ENCODE measurements at regions not wholly inside any gene's neighbourhood (a gene's known extent, or its start where the extent isn't known, plus 50 kb on each side); places are given as distances from the start of the nearest gene placed in this dataset.

- Histone ChIP-seq H3K4me1 (no peaks in the 10 kb centered on the region), H3K27me3 (replicated peaks; ENCODE audit: control insufficient read depth, insufficient read depth, low read length) (no peaks in the 10 kb centered on the region; the same call in 1 of the 2 replicates), H3K36me3 (ENCODE audit: control insufficient read depth, insufficient read depth, low read length) (no peaks in the 10 kb centered on the region), H3K9me3 (no peaks in the 10 kb centered on the region), H3K4me3 (ENCODE audit: low read depth, low read length) (no peak overlapping the region)
- CTCF ChIA-PET: no interaction called here
- POLR2A ChIA-PET: no interaction called here
- no peak for TF ChIP-seq CTCF (IDR thresholded peaks at IDR 0.05; ENCODE audit: insufficient read depth in 1 of 2, low read depth in 1 of 2, low read length in 1 of 2, severe bottlenecking in 1 of 2, unreplicated experiment in 1 of 2)
- no peak for DNase-seq
- intact Hi-C loops (cut with micrococcal nuclease; ENCODE audit: unreplicated experiment): no loop called here
- H3K4me3 Mint-ChIP-seq (ENCODE audit: unreplicated experiment): no peak overlapping the region
- no peaks in the 10 kb centered on the region for H3K27me3 Mint-ChIP-seq (ENCODE audit: insufficient read depth, unreplicated experiment)
- H3K36me3 Mint-ChIP-seq (ENCODE audit: insufficient read depth, unreplicated experiment): no peaks in the 10 kb centered on the region
- no peak overlapping the region for H3K27ac Mint-ChIP-seq (ENCODE audit: unreplicated experiment)
- H3K9me3 Mint-ChIP-seq (ENCODE audit: unreplicated experiment): no peaks in the 10 kb centered on the region
- no peaks in the 10 kb centered on the region for H3K4me1 Mint-ChIP-seq (ENCODE audit: low read depth, unreplicated experiment)
- no TSS peak for BruUV-seq (replicated peaks)
Observed at GRCh38 chr6:100996409-100996808, 115.3 kb upstream of the ASCC3 start.

GRCh38 chr6:100998111-100998510 lies 117.0 kb upstream of the ASCC3 start:
- Histone ChIP-seq H3K27me3 (replicated peaks; ENCODE audit: control insufficient read depth, insufficient read depth, low read length) (no peaks in the 10 kb centered on the region; the same call in 1 of the 2 replicates), H3K4me3 (ENCODE audit: low read depth, low read length) (no peak overlapping the region), H3K4me1 (no peaks in the 10 kb centered on the region), H3K9me3 (peaks cover 4% of the 10 kb centered on the region; the same call in 1 of the 2 replicates), H3K36me3 (ENCODE audit: control insufficient read depth, insufficient read depth, low read length) (no peaks in the 10 kb centered on the region)
- no peaks in the 10 kb centered on the region for H3K4me1 Mint-ChIP-seq (ENCODE audit: low read depth, unreplicated experiment)
- H3K4me3 Mint-ChIP-seq (ENCODE audit: unreplicated experiment): no peak overlapping the region
- CTCF ChIA-PET: no interaction called here
- intact Hi-C loops (cut with micrococcal nuclease; ENCODE audit: unreplicated experiment): no loop called here
- no TSS peak for BruUV-seq (replicated peaks)
- no peaks in the 10 kb centered on the region for H3K27me3 Mint-ChIP-seq (ENCODE audit: insufficient read depth, unreplicated experiment)
- POLR2A ChIA-PET: no interaction called here
- no peaks in the 10 kb centered on the region for H3K36me3 Mint-ChIP-seq (ENCODE audit: insufficient read depth, unreplicated experiment)
- TF ChIP-seq CTCF (IDR thresholded peaks at IDR 0.05; ENCODE audit: insufficient read depth in 1 of 2, low read depth in 1 of 2, low read length in 1 of 2, severe bottlenecking in 1 of 2, unreplicated experiment in 1 of 2): no peak
- H3K9me3 Mint-ChIP-seq (ENCODE audit: unreplicated experiment): no peaks in the 10 kb centered on the region
- H3K27ac Mint-ChIP-seq (ENCODE audit: unreplicated experiment): no peak overlapping the region
- DNase-seq: no peak

GRCh38 chr6:100999034-100999597 lies 118.0 kb upstream of the ASCC3 start:
- intact Hi-C loops (cut with micrococcal nuclease; ENCODE audit: unreplicated experiment): no loop called here
- Histone ChIP-seq H3K4me1 (no peaks in the 10 kb centered on the region), H3K36me3 (ENCODE audit: control insufficient read depth, insufficient read depth, low read length) (no peaks in the 10 kb centered on the region), H3K9me3 (peaks cover 5% of the 10 kb centered on the region; the same call in 1 of the 2 replicates), H3K4me3 (ENCODE audit: low read depth, low read length) (no peak overlapping the region), H3K27me3 (replicated peaks; ENCODE audit: control insufficient read depth, insufficient read depth, low read length) (no peaks in the 10 kb centered on the region; the same call in 1 of the 2 replicates)
- no peak for TF ChIP-seq CTCF (IDR thresholded peaks at IDR 0.05; ENCODE audit: insufficient read depth in 1 of 2, low read depth in 1 of 2, low read length in 1 of 2, severe bottlenecking in 1 of 2, unreplicated experiment in 1 of 2)
- ChIA-PET POLR2A (no interaction called here), CTCF (no interaction called here)
- Mint-ChIP-seq H3K36me3 (ENCODE audit: insufficient read depth, unreplicated experiment) (no peaks in the 10 kb centered on the region), H3K27ac (ENCODE audit: unreplicated experiment) (no peak overlapping the region), H3K9me3 (ENCODE audit: unreplicated experiment) (no peaks in the 10 kb centered on the region), H3K27me3 (ENCODE audit: insufficient read depth, unreplicated experiment) (no peaks in the 10 kb centered on the region), H3K4me3 (ENCODE audit: unreplicated experiment) (no peak overlapping the region), H3K4me1 (ENCODE audit: low read depth, unreplicated experiment) (no peaks in the 10 kb centered on the region)
- no peak for DNase-seq
- no TSS peak for BruUV-seq (replicated peaks)

Data from Caco-2 (cell line).